ENCODE measurements at regions not wholly inside any gene's neighbourhood (a gene's known extent, or its start where the extent isn't known, plus 50 kb on each side); places are given as distances from the start of the nearest gene placed in this dataset.

GRCh38 chr5:87770601-87771121, 357.9 kb upstream of the CCNH start:
- H4K20me1 ChIP-seq (replicated peaks; ENCODE audit: control insufficient read depth, insufficient read depth, low read length): no peaks in the 10 kb centered on the region
- TF ChIP-seq ARID4B (CRISPR knock-in tag; IDR thresholded peaks at IDR 0.05): no peak
- no peak for TF ChIP-seq DNMT1 (IDR thresholded peaks at IDR 0.05)
- no peak for TF ChIP-seq MAFF (IDR thresholded peaks at IDR 0.05; ENCODE audit: low read length)
- no peak for TF ChIP-seq MCM3 (IDR thresholded peaks at IDR 0.05)
- TF ChIP-seq MLX (CRISPR knock-in tag; conservative IDR thresholded peaks at IDR 0.05): no peak
- H3K27me3 ChIP-seq (ENCODE audit: control insufficient read depth in 2 of 2, insufficient read depth in 2 of 2, low read length in 2 of 2): no peaks in the 10 kb centered on the region
- H3K9ac ChIP-seq (ENCODE audit: insufficient read depth in 1 of 2, low read depth in 2 of 2, low read length in 2 of 2): no peak overlapping the region
- H3K9me3 ChIP-seq (replicated peaks; ENCODE audit: control insufficient read depth, insufficient read depth, low read depth, low read length): no peaks in the 10 kb centered on the region
- POLR2A ChIA-PET: no interaction called here
- H3K4me1 ChIP-seq (replicated peaks in 1 of 2; ENCODE audit: control insufficient read depth in 2 of 2, insufficient read depth in 2 of 2, low read length in 2 of 2): no peaks in the 10 kb centered on the region
- H3K9me1 ChIP-seq (ENCODE audit: control insufficient read depth, insufficient read depth, low read length): no peaks in the 10 kb centered on the region
- DNase-seq (ENCODE audit: extremely low read depth in 1 of 4, low spot score in 3 of 4) (no peak), ATAC-seq (no peak), FAIRE-seq (no peak)
- no TSS peak for BruUV-seq (replicated peaks)
- H3K4me3 ChIP-seq: no peak overlapping the region
- intact Hi-C loops (cut with micrococcal nuclease) (loop anchor here (10.0 kb wide), 1 partner anchor 346 kb away; no protein-coding TSS in a partner anchor), in situ Hi-C loops (cut with MboI) (no loop called here)
- H3K27ac ChIP-seq (ENCODE audit: extremely low read depth, low read depth, low read length): no peak overlapping the region
- H3K36me3 ChIP-seq (ENCODE audit: control insufficient read depth, insufficient read depth, low read length): no peaks in the 10 kb centered on the region
- H3K4me2 ChIP-seq (ENCODE audit: insufficient read depth, low read length): no peak overlapping the region
- CTCF ChIA-PET (ENCODE audit: low intra/inter-chr PET ratio): no interaction called here
- no peaks in the 10 kb centered on the region for H3K79me2 ChIP-seq (ENCODE audit: control insufficient read depth, insufficient read depth, low read length)
- no peak overlapping the region for H2AFZ ChIP-seq (ENCODE audit: low read depth, low read length)
- 0% methylated on average over 14 of the region's 16 CpGs for WGBS (ENCODE audit: insufficient coverage, low coverage, missing lambda C conversion rate)

All from K562 (cell line).